ENCODE measurements at regions not wholly inside any gene's neighbourhood (a gene's known extent, or its start where the extent isn't known, plus 50 kb on each side); places are given as distances from the start of the nearest gene placed in this dataset.

DNA sequence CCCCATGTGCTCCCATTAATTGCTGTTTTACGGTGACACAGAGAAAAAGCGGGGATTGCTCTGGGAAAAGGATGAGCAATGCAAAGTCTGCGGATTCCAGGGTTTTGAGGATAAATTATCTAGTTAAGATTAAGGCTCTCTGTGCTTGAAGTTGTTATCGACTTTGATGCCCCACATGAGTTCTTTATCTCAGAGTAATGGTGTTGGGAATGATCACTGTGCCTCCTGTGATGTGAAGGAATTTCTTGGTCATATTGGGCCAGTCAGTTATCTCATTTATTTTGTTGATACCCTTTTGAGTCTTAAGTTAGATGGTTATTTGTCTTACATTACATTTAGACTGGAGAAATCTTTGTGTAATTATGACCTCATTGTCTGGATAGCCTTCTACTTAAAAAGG is 184.6 kb upstream of the MEX3C start:
- no peaks in the 10 kb centered on the region for H3K36me3 ChIP-seq (replicated peaks; ENCODE audit: low read depth, low read length)
- H3K27me3 ChIP-seq (ENCODE audit: low read depth, low read length): no peaks in the 10 kb centered on the region
- no peak overlapping the region for H3K4me3 ChIP-seq (ENCODE audit: low read length)

DNA sequence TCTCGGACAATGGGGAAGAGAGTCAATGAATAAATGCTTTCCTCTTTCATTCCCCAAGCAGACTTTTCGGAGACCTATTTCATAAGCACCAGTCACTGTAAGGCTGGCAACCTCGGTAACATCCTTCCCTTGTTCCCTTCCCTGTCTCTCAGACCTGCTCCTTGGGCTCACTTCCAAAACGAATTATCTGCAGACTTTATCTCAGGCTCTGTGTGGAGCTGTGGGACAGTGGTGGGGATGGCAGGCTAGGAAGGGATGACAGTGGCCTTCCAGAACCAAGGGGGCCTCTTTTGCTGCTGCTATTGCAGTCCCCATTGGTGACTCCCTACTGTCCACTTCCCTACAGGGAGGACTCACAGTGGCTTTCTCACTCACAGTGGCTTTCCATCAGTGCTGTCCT is 185.6 kb upstream of the MEX3C start:
- H4K20me1 ChIP-seq (ENCODE audit: insufficient read depth, low read length): no peaks in the 10 kb centered on the region
- H3K4me2 ChIP-seq (ENCODE audit: low read length): no peak overlapping the region
- TF ChIP-seq EZH2phosphoT487 (IDR thresholded peaks at IDR 0.05; ENCODE audit: low read depth): no peak
- TF ChIP-seq, protein P1, sequence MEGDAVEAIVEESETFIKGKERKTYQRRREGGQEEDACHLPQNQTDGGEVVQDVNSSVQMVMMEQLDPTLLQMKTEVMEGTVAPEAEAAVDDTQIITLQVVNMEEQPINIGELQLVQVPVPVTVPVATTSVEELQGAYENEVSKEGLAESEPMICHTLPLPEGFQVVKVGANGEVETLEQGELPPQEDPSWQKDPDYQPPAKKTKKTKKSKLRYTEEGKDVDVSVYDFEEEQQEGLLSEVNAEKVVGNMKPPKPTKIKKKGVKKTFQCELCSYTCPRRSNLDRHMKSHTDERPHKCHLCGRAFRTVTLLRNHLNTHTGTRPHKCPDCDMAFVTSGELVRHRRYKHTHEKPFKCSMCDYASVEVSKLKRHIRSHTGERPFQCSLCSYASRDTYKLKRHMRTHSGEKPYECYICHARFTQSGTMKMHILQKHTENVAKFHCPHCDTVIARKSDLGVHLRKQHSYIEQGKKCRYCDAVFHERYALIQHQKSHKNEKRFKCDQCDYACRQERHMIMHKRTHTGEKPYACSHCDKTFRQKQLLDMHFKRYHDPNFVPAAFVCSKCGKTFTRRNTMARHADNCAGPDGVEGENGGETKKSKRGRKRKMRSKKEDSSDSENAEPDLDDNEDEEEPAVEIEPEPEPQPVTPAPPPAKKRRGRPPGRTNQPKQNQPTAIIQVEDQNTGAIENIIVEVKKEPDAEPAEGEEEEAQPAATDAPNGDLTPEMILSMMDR (IDR thresholded peaks at IDR 0.05; ENCODE audit: low read depth, low read length): no peak
- no peaks in the 10 kb centered on the region for H3K9me3 ChIP-seq (ENCODE audit: insufficient read depth, low read length)
- H2AFZ ChIP-seq (ENCODE audit: low read depth, low read length): no peak overlapping the region
- no peaks in the 10 kb centered on the region for H3K27me3 ChIP-seq (ENCODE audit: low read depth, low read length)
- no peak overlapping the region for H3K4me3 ChIP-seq (ENCODE audit: low read length)
- H3K27ac ChIP-seq (ENCODE audit: low read length): no peak overlapping the region
- H3K36me3 ChIP-seq (replicated peaks; ENCODE audit: low read depth, low read length): no peaks in the 10 kb centered on the region
- no peaks in the 10 kb centered on the region for H3K79me2 ChIP-seq (ENCODE audit: low read length)
- H3K9ac ChIP-seq (ENCODE audit: low read length): no peak overlapping the region
- peaks cover 3% of the 10 kb centered on the region; the same call in 1 of the 2 replicates for H3K4me1 ChIP-seq (ENCODE audit: low read length)

More for the DNA sequence above, 184.6 kb upstream of the MEX3C start:
- H3K9me3 ChIP-seq (ENCODE audit: insufficient read depth, low read length): no peaks in the 10 kb centered on the region
- no peak for TF ChIP-seq EZH2phosphoT487 (IDR thresholded peaks at IDR 0.05; ENCODE audit: low read depth)
- TF ChIP-seq, protein P1 (IDR thresholded peaks at IDR 0.05; ENCODE audit: low read depth, low read length): no peak
- H3K9ac ChIP-seq (ENCODE audit: low read length): no peak overlapping the region
- no peak overlapping the region for H3K4me2 ChIP-seq (ENCODE audit: low read length)
- no peaks in the 10 kb centered on the region for H3K79me2 ChIP-seq (ENCODE audit: low read length)
- no peak overlapping the region for H2AFZ ChIP-seq (ENCODE audit: low read depth, low read length)
- peaks cover 3% of the 10 kb centered on the region; the same call in 1 of the 2 replicates for H3K4me1 ChIP-seq (ENCODE audit: low read length)
- no peak overlapping the region for H3K27ac ChIP-seq (ENCODE audit: low read length)
- H4K20me1 ChIP-seq (ENCODE audit: insufficient read depth, low read length): no peaks in the 10 kb centered on the region

DNA sequence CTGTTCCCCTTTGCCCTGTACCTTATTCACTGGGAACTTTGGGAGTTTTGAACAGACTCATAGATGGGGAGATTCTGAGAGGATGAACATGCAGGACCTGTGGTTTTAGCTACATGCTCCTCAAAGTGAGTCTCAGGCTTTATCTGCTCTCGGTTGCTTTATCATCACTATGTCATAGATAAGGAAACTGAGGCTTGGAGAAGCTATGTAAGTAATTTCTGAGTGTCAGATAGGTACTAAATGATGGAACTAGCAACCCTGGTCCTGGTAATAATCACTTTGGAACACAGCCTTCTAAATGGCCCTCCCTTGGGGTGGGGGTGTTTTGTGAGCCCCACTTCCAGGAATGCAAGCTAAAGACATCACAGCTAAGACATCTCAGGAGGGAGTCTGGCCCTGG is 186.2 kb upstream of the MEX3C start:
- Histone ChIP-seq H3K27me3 (ENCODE audit: low read depth, low read length) (no peaks in the 10 kb centered on the region), H4K20me1 (ENCODE audit: insufficient read depth, low read length) (no peaks in the 10 kb centered on the region), H3K4me1 (ENCODE audit: low read length) (peaks cover 3% of the 10 kb centered on the region; the same call in 1 of the 2 replicates)

DNA sequence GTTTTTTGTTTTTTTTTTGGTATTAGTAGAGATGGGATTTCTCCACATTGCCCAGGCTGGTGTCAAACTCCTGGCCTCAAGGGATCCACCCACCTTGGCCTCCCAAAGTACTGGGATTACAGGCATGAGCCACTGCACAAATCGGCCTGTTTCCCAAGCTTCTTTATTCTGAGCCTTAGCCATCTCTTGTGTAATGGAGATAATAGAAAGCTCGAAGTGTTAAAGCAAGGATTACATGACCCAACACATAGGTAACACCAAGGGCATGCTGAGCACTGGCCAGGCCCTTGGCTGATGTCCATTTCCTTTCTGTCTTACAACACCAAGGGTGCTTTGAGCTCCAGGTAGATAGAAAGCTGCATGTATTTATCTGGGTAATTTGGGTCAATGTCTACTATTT is 187.8 kb upstream of the MEX3C start:
- Histone ChIP-seq H3K4me3 (ENCODE audit: low read length) (no peak overlapping the region), H3K9ac (ENCODE audit: low read length) (no peak overlapping the region), H3K4me2 (ENCODE audit: low read length) (no peak overlapping the region), H3K36me3 (replicated peaks; ENCODE audit: low read depth, low read length) (no peaks in the 10 kb centered on the region), H3K27me3 (ENCODE audit: low read depth, low read length) (no peaks in the 10 kb centered on the region), H3K27ac (ENCODE audit: low read length) (no peak overlapping the region), H3K9me3 (ENCODE audit: insufficient read depth, low read length) (no peaks in the 10 kb centered on the region), H2AFZ (ENCODE audit: low read depth, low read length) (no peak overlapping the region), H3K4me1 (ENCODE audit: low read length) (peaks cover 3% of the 10 kb centered on the region; the same call in 1 of the 2 replicates), H3K79me2 (ENCODE audit: low read length) (no peaks in the 10 kb centered on the region), H4K20me1 (ENCODE audit: insufficient read depth, low read length) (no peaks in the 10 kb centered on the region)
- TF ChIP-seq EZH2phosphoT487 (IDR thresholded peaks at IDR 0.05; ENCODE audit: low read depth): no peak
- TF ChIP-seq, protein P1 (IDR thresholded peaks at IDR 0.05; ENCODE audit: low read depth, low read length): no peak

More for the DNA sequence above, 186.2 kb upstream of the MEX3C start:
- Histone ChIP-seq H3K9me3 (ENCODE audit: insufficient read depth, low read length) (no peaks in the 10 kb centered on the region), H3K9ac (ENCODE audit: low read length) (no peak overlapping the region), H3K4me2 (ENCODE audit: low read length) (no peak overlapping the region), H3K27ac (ENCODE audit: low read length) (no peak overlapping the region), H3K4me3 (ENCODE audit: low read length) (no peak overlapping the region), H3K36me3 (replicated peaks; ENCODE audit: low read depth, low read length) (no peaks in the 10 kb centered on the region), H3K79me2 (ENCODE audit: low read length) (no peaks in the 10 kb centered on the region), H2AFZ (ENCODE audit: low read depth, low read length) (peak overlapping the region; percentile 39; the same call in 1 of the 2 replicates)
- TF ChIP-seq, protein P1 (IDR thresholded peaks at IDR 0.05; ENCODE audit: low read depth, low read length): no peak
- TF ChIP-seq EZH2phosphoT487 (IDR thresholded peaks at IDR 0.05; ENCODE audit: low read depth): no peak
